ENCODE measurements at regions not wholly inside any gene's neighbourhood (a gene's known extent, or its start where the extent isn't known, plus 50 kb on each side); places are given as distances from the start of the nearest gene placed in this dataset.
A peak's percentile ranks its signal among the peaks of the same experiment; 100 is the strongest.
"Not testable (repeated sequence)": the region's sequence is repeated elsewhere in the genome, so short reads cannot be mapped to it uniquely, and the experiment has no call there.

GRCh38 chr7:81457852-81458522 lies 311.9 kb downstream of the HGF start:
- H3K9me2 ChIP-seq (ENCODE audit: insufficient read depth), result no peaks in the 10 kb centered on the region
- peak; percentile 77 for DNase-seq
- WGBS, 2 experiments (ENCODE audit: low coverage in 1 of 2, low lambda C conversion rate in 2 of 2, missing lambda C conversion rate in 2 of 2), result 0 to 6% methylated on average over 1 of the region's 1 CpG
- H3K4me3 ChIP-seq, result no peak overlapping the region
- no peak for TF ChIP-seq EZH2phosphoT487 (IDR thresholded peaks at IDR 0.05; ENCODE audit: insufficient read depth, low read depth)
- in situ Hi-C loops (cut with MboI), result loop anchor here (5.0 to 25.0 kb wide), 2 partner anchors 756 to 1021 kb away; no protein-coding TSS in a partner anchor
- no peak overlapping the region for H3K9ac ChIP-seq
- no peaks in the 10 kb centered on the region for H4K20me1 ChIP-seq (ENCODE audit: insufficient read depth)
- no peaks in the 10 kb centered on the region for H3K27me3 ChIP-seq (replicated peaks; ENCODE audit: insufficient read depth)
- H3F3A ChIP-seq (ENCODE audit: insufficient read depth), result peaks cover 4% of the 10 kb centered on the region; the same call in 1 of the 2 replicates
- H3K36me3 ChIP-seq (ENCODE audit: low read depth), result no peaks in the 10 kb centered on the region
- no peaks in the 10 kb centered on the region for H3K9me3 ChIP-seq (ENCODE audit: low read depth)
- no peak overlapping the region for H3K27ac ChIP-seq
- no peaks in the 10 kb centered on the region for H3K79me2 ChIP-seq (ENCODE audit: insufficient read depth)
- H2AFZ ChIP-seq, result no peak overlapping the region
- H3K4me2 ChIP-seq (ENCODE audit: unreplicated experiment), result no peak overlapping the region
- peaks cover 7% of the 10 kb centered on the region; the same call in 1 of the 2 replicates for H3K4me1 ChIP-seq (ENCODE audit: insufficient read depth)

- not testable (repeated sequence) for H2AFZ ChIP-seq; H3K9ac ChIP-seq; H4K20me1 ChIP-seq (ENCODE audit: insufficient read depth); H3K36me3 ChIP-seq (ENCODE audit: low read depth); H3K4me1 ChIP-seq (ENCODE audit: insufficient read depth); H3K4me2 ChIP-seq (ENCODE audit: unreplicated experiment); DNase-seq; H3K9me2 ChIP-seq (ENCODE audit: insufficient read depth); H3K79me2 ChIP-seq (ENCODE audit: insufficient read depth); H3K27ac ChIP-seq; H3K27me3 ChIP-seq (replicated peaks; ENCODE audit: insufficient read depth); H3K9me3 ChIP-seq (ENCODE audit: low read depth); H3K4me3 ChIP-seq; H3F3A ChIP-seq (ENCODE audit: insufficient read depth)
- in situ Hi-C loops (cut with MboI), result loop anchor here (25.0 kb wide), 1 partner anchor 1016 kb away; no protein-coding TSS in a partner anchor
Observed at GRCh38 chr7:81453770-81454169, 316.1 kb downstream of the HGF start.

- Histone ChIP-seq H3K4me1 (ENCODE audit: insufficient read depth) (peaks cover 11% of the 10 kb centered on the region), H3K9ac (no peak overlapping the region), H3K9me2 (ENCODE audit: insufficient read depth) (no peaks in the 10 kb centered on the region), H3K9me3 (ENCODE audit: low read depth) (no peaks in the 10 kb centered on the region), H3K36me3 (ENCODE audit: low read depth) (no peaks in the 10 kb centered on the region), H3K4me3 (no peak overlapping the region), H3F3A (ENCODE audit: insufficient read depth) (no peaks in the 10 kb centered on the region), H3K4me2 (ENCODE audit: unreplicated experiment) (no peak overlapping the region), H4K20me1 (ENCODE audit: insufficient read depth) (no peaks in the 10 kb centered on the region), H3K79me2 (ENCODE audit: insufficient read depth) (no peaks in the 10 kb centered on the region), H3K27ac (no peak overlapping the region), H2AFZ (peak overlapping the region; percentile 44; the same call in 1 of the 2 replicates), H3K27me3 (replicated peaks; ENCODE audit: insufficient read depth) (no peaks in the 10 kb centered on the region)
- TF ChIP-seq EZH2phosphoT487 (IDR thresholded peaks at IDR 0.05; ENCODE audit: insufficient read depth, low read depth), result no peak
- in situ Hi-C loops (cut with MboI), result no loop called here
- no peak for DNase-seq
Observed at GRCh38 chr7:81449105-81449504, 320.7 kb downstream of the HGF start.

GRCh38 chr7:81447351-81447952 lies 322.4 kb downstream of the HGF start:
- H3K9ac ChIP-seq, result no peak overlapping the region
- H3K79me2 ChIP-seq (ENCODE audit: insufficient read depth), result no peaks in the 10 kb centered on the region
- no peaks in the 10 kb centered on the region for H3K27me3 ChIP-seq (replicated peaks; ENCODE audit: insufficient read depth)
- in situ Hi-C loops (cut with MboI), result no loop called here
- TF ChIP-seq EZH2 (IDR thresholded peaks at IDR 0.05; ENCODE audit: insufficient read depth, poor library complexity, severe bottlenecking) (no peak), EZH2phosphoT487 (IDR thresholded peaks at IDR 0.05; ENCODE audit: insufficient read depth, low read depth) (no peak)
- no peak overlapping the region for H3K4me3 ChIP-seq
- peak; percentile 71 for DNase-seq
- H3K4me1 ChIP-seq (ENCODE audit: insufficient read depth), result peaks cover 11% of the 10 kb centered on the region
- 45% methylated on average over 4 of the region's 4 CpGs for WGBS, 2 experiments (ENCODE audit: low coverage in 1 of 2, low lambda C conversion rate in 2 of 2, missing lambda C conversion rate in 2 of 2)
- no peaks in the 10 kb centered on the region for H4K20me1 ChIP-seq (ENCODE audit: insufficient read depth)
- no peak overlapping the region for H3K27ac ChIP-seq
- H3K36me3 ChIP-seq (ENCODE audit: low read depth), result no peaks in the 10 kb centered on the region
- H2AFZ ChIP-seq, result peak overlapping the region; percentile 16; the same call in 1 of the 2 replicates
- no peaks in the 10 kb centered on the region for H3F3A ChIP-seq (ENCODE audit: insufficient read depth)
- no peaks in the 10 kb centered on the region for H3K9me3 ChIP-seq (ENCODE audit: low read depth)
- H3K9me2 ChIP-seq (ENCODE audit: insufficient read depth), result no peaks in the 10 kb centered on the region
- H3K4me2 ChIP-seq (ENCODE audit: unreplicated experiment), result no peak overlapping the region

GRCh38 chr7:81446212-81446611 lies 323.6 kb downstream of the HGF start:
- in situ Hi-C loops (cut with MboI), result no loop called here
- 97 to 98% methylated on average over 1 of the region's 1 CpG for WGBS, 2 experiments (ENCODE audit: low coverage in 1 of 2, low lambda C conversion rate in 2 of 2, missing lambda C conversion rate in 2 of 2)
- no peak overlapping the region for H3K4me3 ChIP-seq
- H3K27ac ChIP-seq, result no peak overlapping the region
- H2AFZ ChIP-seq, result 0 out of 2 replicates have a peak overlapping the region, but pooled peaks have one; percentile 26
- no peaks in the 10 kb centered on the region for H3F3A ChIP-seq (ENCODE audit: insufficient read depth)
- no peaks in the 10 kb centered on the region for H3K9me3 ChIP-seq (ENCODE audit: low read depth)
- H3K36me3 ChIP-seq (ENCODE audit: low read depth), result no peaks in the 10 kb centered on the region
- no peaks in the 10 kb centered on the region for H3K9me2 ChIP-seq (ENCODE audit: insufficient read depth)
- H3K79me2 ChIP-seq (ENCODE audit: insufficient read depth), result no peaks in the 10 kb centered on the region
- no peak for TF ChIP-seq EZH2 (IDR thresholded peaks at IDR 0.05; ENCODE audit: insufficient read depth, poor library complexity, severe bottlenecking)
- TF ChIP-seq EZH2phosphoT487 (IDR thresholded peaks at IDR 0.05; ENCODE audit: insufficient read depth, low read depth), result no peak
- DNase-seq, result no peak
- no peaks in the 10 kb centered on the region for H4K20me1 ChIP-seq (ENCODE audit: insufficient read depth)
- H3K27me3 ChIP-seq (replicated peaks; ENCODE audit: insufficient read depth), result no peaks in the 10 kb centered on the region
- H3K4me2 ChIP-seq (ENCODE audit: unreplicated experiment), result no peak overlapping the region
- no peak overlapping the region for H3K9ac ChIP-seq
- peaks cover 11% of the 10 kb centered on the region for H3K4me1 ChIP-seq (ENCODE audit: insufficient read depth)
